ENCODE measurements at regions not wholly inside any gene's neighbourhood (a gene's known extent, or its start where the extent isn't known, plus 50 kb on each side); places are given as distances from the start of the nearest gene placed in this dataset.

GRCh38 chr15:26234976-26235767, 372.0 kb upstream of the ATP10A start:
- Histone ChIP-seq H3K27me3 (replicated peaks; ENCODE audit: control insufficient read depth, insufficient read depth, low read length) (no peaks in the 10 kb centered on the region), H3K9me3 (peaks cover 3% of the 10 kb centered on the region; the same call in 1 of the 2 replicates), H3K4me3 (ENCODE audit: low read depth, low read length) (no peak overlapping the region), H3K36me3 (ENCODE audit: control insufficient read depth, insufficient read depth, low read length) (no peaks in the 10 kb centered on the region), H3K4me1 (no peaks in the 10 kb centered on the region)
- peaks cover 2% of the 10 kb centered on the region for H3K27me3 Mint-ChIP-seq (ENCODE audit: insufficient read depth, unreplicated experiment)
- ChIA-PET CTCF (no interaction called here), POLR2A (no interaction called here)
- DNase-seq: no peak
- H3K9me3 Mint-ChIP-seq (ENCODE audit: unreplicated experiment): no peaks in the 10 kb centered on the region
- BruUV-seq (replicated peaks): no TSS peak
- H3K27ac Mint-ChIP-seq (ENCODE audit: unreplicated experiment): no peak overlapping the region
- intact Hi-C loops (cut with micrococcal nuclease; ENCODE audit: unreplicated experiment): no loop called here
- TF ChIP-seq CTCF (IDR thresholded peaks at IDR 0.05; ENCODE audit: insufficient read depth in 1 of 2, low read depth in 1 of 2, low read length in 1 of 2, severe bottlenecking in 1 of 2, unreplicated experiment in 1 of 2): no peak
- no peak overlapping the region for H3K4me3 Mint-ChIP-seq (ENCODE audit: unreplicated experiment)
- no peaks in the 10 kb centered on the region for H3K4me1 Mint-ChIP-seq (ENCODE audit: low read depth, unreplicated experiment)
- no peaks in the 10 kb centered on the region for H3K36me3 Mint-ChIP-seq (ENCODE audit: insufficient read depth, unreplicated experiment)

- Histone ChIP-seq H3K4me1 (no peaks in the 10 kb centered on the region), H3K27me3 (replicated peaks; ENCODE audit: control insufficient read depth, insufficient read depth, low read length) (no peaks in the 10 kb centered on the region), H3K36me3 (ENCODE audit: control insufficient read depth, insufficient read depth, low read length) (no peaks in the 10 kb centered on the region), H3K9me3 (no peaks in the 10 kb centered on the region), H3K4me3 (ENCODE audit: low read depth, low read length) (no peak overlapping the region)
- POLR2A ChIA-PET: no interaction called here
- CTCF ChIA-PET: no interaction called here
- Mint-ChIP-seq H3K36me3 (ENCODE audit: insufficient read depth, unreplicated experiment) (no peaks in the 10 kb centered on the region), H3K9me3 (ENCODE audit: unreplicated experiment) (peaks cover 15% of the 10 kb centered on the region), H3K4me1 (ENCODE audit: low read depth, unreplicated experiment) (no peaks in the 10 kb centered on the region), H3K4me3 (ENCODE audit: unreplicated experiment) (no peak overlapping the region), H3K27ac (ENCODE audit: unreplicated experiment) (no peak overlapping the region), H3K27me3 (ENCODE audit: insufficient read depth, unreplicated experiment) (peaks cover 2% of the 10 kb centered on the region)
- no peak for TF ChIP-seq CTCF (IDR thresholded peaks at IDR 0.05; ENCODE audit: insufficient read depth in 1 of 2, low read depth in 1 of 2, low read length in 1 of 2, severe bottlenecking in 1 of 2, unreplicated experiment in 1 of 2)
- intact Hi-C loops (cut with micrococcal nuclease; ENCODE audit: unreplicated experiment): no loop called here
- DNase-seq: no peak
- no TSS peak for BruUV-seq (replicated peaks)
These were observed 369.6 kb upstream of the ATP10A start for GRCh38 chr15:26232691-26233090.

- ChIA-PET POLR2A (no interaction called here), CTCF (no interaction called here)
- H3K9me3 Mint-ChIP-seq (ENCODE audit: unreplicated experiment): peaks cover 27% of the 10 kb centered on the region
- no peak for TF ChIP-seq CTCF (IDR thresholded peaks at IDR 0.05; ENCODE audit: insufficient read depth in 1 of 2, low read depth in 1 of 2, low read length in 1 of 2, severe bottlenecking in 1 of 2, unreplicated experiment in 1 of 2)
- H3K27me3 ChIP-seq (replicated peaks; ENCODE audit: control insufficient read depth, insufficient read depth, low read length): no peaks in the 10 kb centered on the region
- no peaks in the 10 kb centered on the region for H3K4me1 Mint-ChIP-seq (ENCODE audit: low read depth, unreplicated experiment)
- H3K4me1 ChIP-seq: no peaks in the 10 kb centered on the region
- intact Hi-C loops (cut with micrococcal nuclease; ENCODE audit: unreplicated experiment): no loop called here
- no peak for DNase-seq
- no peaks in the 10 kb centered on the region for H3K9me3 ChIP-seq
- no peak overlapping the region for H3K4me3 ChIP-seq (ENCODE audit: low read depth, low read length)
- peaks cover 4% of the 10 kb centered on the region for H3K27me3 Mint-ChIP-seq (ENCODE audit: insufficient read depth, unreplicated experiment)
- H3K36me3 ChIP-seq (ENCODE audit: control insufficient read depth, insufficient read depth, low read length): no peaks in the 10 kb centered on the region
- no peaks in the 10 kb centered on the region for H3K36me3 Mint-ChIP-seq (ENCODE audit: insufficient read depth, unreplicated experiment)
- H3K4me3 Mint-ChIP-seq (ENCODE audit: unreplicated experiment): no peak overlapping the region
- no peak overlapping the region for H3K27ac Mint-ChIP-seq (ENCODE audit: unreplicated experiment)
- no TSS peak for BruUV-seq (replicated peaks)
These were observed 368.0 kb upstream of the ATP10A start for GRCh38 chr15:26231096-26231495.

Data from Caco-2 (cell line).